AG04450 (cell line): ENCODE measurements at regions not wholly inside any gene's neighbourhood (a gene's known extent, or its start where the extent isn't known, plus 50 kb on each side); places are given as distances from the start of the nearest gene placed in this dataset.
A peak's percentile ranks its signal among the peaks of the same experiment; 100 is the strongest.

Source experiments
- CTCF ChIA-PET: fragments of 300-600, 350-600 bp; formaldehyde crosslinking; extraction: SDS; loops from one replicate; lab custom pipeline; 2022; ENCODE audit warnings: antibody characterized with exemption, inconsistent platforms; lab: Charles Lee
- POLR2A ChIA-PET: fragments of 350-600 bp; formaldehyde crosslinking; extraction: SDS; loops from one replicate; lab custom pipeline; 2021; ENCODE audit warnings: antibody characterized with exemption, inconsistent platforms; lab: Yijun Ruan, JAX
- DNase-seq: peaks from one replicate; pipeline ENCODE4 v3.0.0-alpha.2; 2011; ENCODE audit warnings: low read depth, low spot score
- H3K27ac ChIP-seq: one replicate; pipeline ENCODE4 v1.5.1; 2012; ENCODE audit warnings: low read depth, low read length, control low read depth
- H3K27me3 ChIP-seq: one replicate; pipeline ENCODE4 v1.6.0; 2012; ENCODE audit warnings: low read length; ENCODE audit not compliant: control insufficient read depth, insufficient read depth
- H3K4me3 ChIP-seq: 2 replicates; pipeline ENCODE4 v1.5.1; 2011; ENCODE audit warnings: mild to moderate bottlenecking, low read depth, low read length, control low read depth
- H3K9me3 ChIP-seq: 2 replicates; pipeline ENCODE4 v1.5.1; 2012; ENCODE audit warnings: low read length; ENCODE audit not compliant: control insufficient read depth, insufficient read depth
- TF ChIP-seq, protein P1 (sequence below): IDR thresholded peaks from 2 replicates; pipeline ENCODE4 v1.5.1; 2011; ENCODE audit warnings: low read depth, low read length, control low read depth, inconsistent platforms

DNA sequence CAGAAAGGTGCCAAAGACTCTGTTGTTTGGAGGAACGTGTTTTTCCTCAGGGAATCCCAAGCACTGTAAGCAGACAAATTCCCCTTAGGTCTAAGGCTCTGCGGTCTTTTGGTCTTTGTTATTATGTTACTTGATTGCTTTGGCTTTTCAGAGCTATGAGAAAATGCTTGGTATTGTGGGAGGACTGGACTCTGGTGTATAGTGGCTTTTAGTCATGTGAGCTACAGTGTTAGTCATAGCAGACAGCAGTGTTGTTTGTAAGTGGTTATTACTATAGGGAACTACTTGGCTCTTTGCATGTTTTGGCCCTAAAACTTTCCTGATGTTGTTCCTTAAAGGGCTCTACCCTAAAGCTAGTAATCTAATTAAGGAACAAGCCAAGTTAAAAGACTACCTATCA, 956.2 kb upstream of the LRATD1 start:
- POLR2A ChIA-PET = no interaction called here
- H3K9me3 ChIP-seq = peaks cover 3% of the 10 kb centered on the region; the same call in 1 of the 2 replicates
- H3K27ac ChIP-seq = no peak overlapping the region
- TF ChIP-seq, protein P1, sequence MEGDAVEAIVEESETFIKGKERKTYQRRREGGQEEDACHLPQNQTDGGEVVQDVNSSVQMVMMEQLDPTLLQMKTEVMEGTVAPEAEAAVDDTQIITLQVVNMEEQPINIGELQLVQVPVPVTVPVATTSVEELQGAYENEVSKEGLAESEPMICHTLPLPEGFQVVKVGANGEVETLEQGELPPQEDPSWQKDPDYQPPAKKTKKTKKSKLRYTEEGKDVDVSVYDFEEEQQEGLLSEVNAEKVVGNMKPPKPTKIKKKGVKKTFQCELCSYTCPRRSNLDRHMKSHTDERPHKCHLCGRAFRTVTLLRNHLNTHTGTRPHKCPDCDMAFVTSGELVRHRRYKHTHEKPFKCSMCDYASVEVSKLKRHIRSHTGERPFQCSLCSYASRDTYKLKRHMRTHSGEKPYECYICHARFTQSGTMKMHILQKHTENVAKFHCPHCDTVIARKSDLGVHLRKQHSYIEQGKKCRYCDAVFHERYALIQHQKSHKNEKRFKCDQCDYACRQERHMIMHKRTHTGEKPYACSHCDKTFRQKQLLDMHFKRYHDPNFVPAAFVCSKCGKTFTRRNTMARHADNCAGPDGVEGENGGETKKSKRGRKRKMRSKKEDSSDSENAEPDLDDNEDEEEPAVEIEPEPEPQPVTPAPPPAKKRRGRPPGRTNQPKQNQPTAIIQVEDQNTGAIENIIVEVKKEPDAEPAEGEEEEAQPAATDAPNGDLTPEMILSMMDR = no peak
- H3K4me3 ChIP-seq = no peak overlapping the region
- peak; percentile 21 for DNase-seq
- CTCF ChIA-PET = no interaction called here
- H3K27me3 ChIP-seq = no peaks in the 10 kb centered on the region

DNA sequence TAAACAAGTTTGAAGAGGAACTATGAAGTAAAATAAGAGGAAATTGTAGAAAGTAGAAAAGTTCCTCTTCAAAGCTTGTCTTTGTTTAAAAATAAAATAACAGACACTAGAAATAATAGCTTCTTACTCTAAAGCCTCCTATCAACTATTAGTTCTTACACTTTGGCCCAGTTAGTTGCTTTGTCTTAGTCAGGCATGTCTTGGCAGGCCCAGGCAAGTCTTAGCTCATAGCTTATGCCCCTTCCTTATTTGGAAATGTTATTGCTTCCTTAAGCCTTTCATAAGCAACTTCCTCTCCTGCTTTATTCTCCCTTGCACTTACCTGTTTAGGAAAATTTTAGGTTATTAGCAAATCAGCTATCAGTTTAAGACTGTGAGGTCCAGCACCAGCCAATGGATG, 950.6 kb upstream of the LRATD1 start:
- H3K27ac ChIP-seq = no peak overlapping the region
- H3K27me3 ChIP-seq = no peaks in the 10 kb centered on the region
- ChIA-PET CTCF (no interaction called here), POLR2A (no interaction called here)
- no peak for DNase-seq
- H3K4me3 ChIP-seq = no peak overlapping the region
- TF ChIP-seq, protein P1 = no peak
- peaks cover 3% of the 10 kb centered on the region; the same call in 1 of the 2 replicates for H3K9me3 ChIP-seq

DNA sequence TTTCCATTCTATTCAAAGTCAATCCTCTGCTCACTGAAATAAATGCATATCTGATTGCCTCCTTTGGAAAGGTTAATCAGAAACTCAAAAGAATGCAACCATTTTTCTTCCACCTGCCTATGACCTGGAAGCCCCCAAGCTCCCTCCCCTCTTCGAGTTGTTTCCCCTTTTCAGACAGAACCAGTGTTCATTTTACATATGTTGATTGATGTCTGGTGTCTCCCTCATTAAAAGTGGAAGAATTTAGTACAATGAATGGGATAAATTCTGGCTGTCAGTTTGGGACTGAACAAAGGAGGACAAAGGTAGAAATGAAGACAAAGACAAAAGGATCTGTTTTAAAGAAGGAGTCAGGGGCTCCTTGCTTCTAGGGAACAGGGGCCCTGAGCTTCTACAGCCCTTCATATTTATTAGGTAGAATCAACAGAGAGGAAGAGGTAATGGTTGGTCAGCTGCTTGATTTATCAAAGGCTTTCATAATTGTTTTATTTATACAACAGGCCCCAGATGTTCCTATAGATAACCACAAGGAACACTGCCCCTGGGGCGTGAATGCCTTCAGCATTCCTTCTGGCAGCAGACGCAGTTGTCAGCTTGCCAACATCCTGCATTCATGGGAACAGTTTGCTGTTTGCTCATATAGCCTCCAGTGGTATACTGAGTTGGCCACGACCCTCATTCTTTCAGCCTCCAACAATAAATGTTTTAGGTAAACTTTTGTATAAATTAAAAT, 949.8 kb upstream of the LRATD1 start:
- TF ChIP-seq, protein P1 = no peak
- POLR2A ChIA-PET = no interaction called here
- no peaks in the 10 kb centered on the region for H3K27me3 ChIP-seq
- CTCF ChIA-PET = no interaction called here
- H3K9me3 ChIP-seq = peaks cover 3% of the 10 kb centered on the region; the same call in 1 of the 2 replicates
- H3K27ac ChIP-seq = no peak overlapping the region
- H3K4me3 ChIP-seq = no peak overlapping the region
- DNase-seq = no peak

DNA sequence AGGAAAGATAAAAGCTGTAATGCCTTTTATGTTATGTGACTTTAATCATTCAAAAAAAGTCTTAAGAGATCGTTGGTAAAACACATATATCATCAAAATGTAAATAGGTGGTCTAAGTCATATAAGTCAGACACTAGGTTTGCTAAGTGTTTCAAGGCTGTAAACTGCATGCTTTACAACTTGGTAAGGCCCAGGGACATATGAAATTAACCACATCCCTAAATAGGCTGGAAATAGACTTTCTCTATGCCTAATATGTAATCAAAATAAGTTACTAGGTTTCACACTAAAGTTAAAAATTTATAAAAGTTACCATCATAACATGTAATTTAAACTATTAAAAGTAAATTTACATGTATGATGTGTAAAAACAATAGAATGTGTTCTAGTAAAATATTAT, 946.3 kb upstream of the LRATD1 start:
- TF ChIP-seq, protein P1 = no peak
- H3K27ac ChIP-seq = no peak overlapping the region
- H3K27me3 ChIP-seq = no peaks in the 10 kb centered on the region
- CTCF ChIA-PET = no interaction called here
- H3K4me3 ChIP-seq = no peak overlapping the region
- POLR2A ChIA-PET = no interaction called here
- H3K9me3 ChIP-seq = no peaks in the 10 kb centered on the region; the same call in 1 of the 2 replicates
- DNase-seq = no peak

DNA sequence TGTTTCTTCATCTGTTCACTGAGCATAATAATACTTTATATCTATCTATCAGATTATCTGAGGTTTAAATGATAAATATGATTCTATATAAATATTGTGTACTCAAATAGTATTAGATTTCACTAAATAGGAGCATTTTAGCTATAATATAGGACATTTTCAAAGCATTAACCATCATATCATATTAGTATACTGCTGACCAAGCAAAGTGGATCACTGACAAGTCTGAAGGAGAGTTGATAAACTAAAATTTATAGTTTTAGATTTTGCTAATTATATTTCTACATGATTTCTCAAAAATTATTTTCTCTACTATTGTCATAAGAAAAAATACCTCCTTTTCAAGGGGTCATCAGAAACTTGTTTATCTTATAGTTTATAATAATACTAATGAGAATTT, 937.8 kb upstream of the LRATD1 start:
- no peak overlapping the region for H3K27ac ChIP-seq
- POLR2A ChIA-PET = no interaction called here
- no peaks in the 10 kb centered on the region for H3K27me3 ChIP-seq
- H3K9me3 ChIP-seq = no peaks in the 10 kb centered on the region
- H3K4me3 ChIP-seq = no peak overlapping the region
- TF ChIP-seq, protein P1 = no peak
- CTCF ChIA-PET = no interaction called here
- no peak for DNase-seq
